ENCODE measurements at regions not wholly inside any gene's neighbourhood (a gene's known extent, or its start where the extent isn't known, plus 50 kb on each side); places are given as distances from the start of the nearest gene placed in this dataset.

GRCh38 chr10:26621243-26621888 lies 76.1 kb upstream of the PDSS1 start:
- Histone ChIP-seq H3K4me3 (ENCODE audit: low read length) (no peak overlapping the region), H3K9me2 (replicated peaks; ENCODE audit: control insufficient read depth, low read length) (no peaks in the 10 kb centered on the region), H4K20me1 (ENCODE audit: control insufficient read depth, insufficient read depth, low read depth, low read length) (no peaks in the 10 kb centered on the region), H3K4me2 (ENCODE audit: low read length) (no peak overlapping the region), H3F3A (ENCODE audit: control insufficient read depth, insufficient read depth) (no peaks in the 10 kb centered on the region), H3K79me2 (ENCODE audit: control insufficient read depth, low read length) (no peaks in the 10 kb centered on the region), H3K36me3 (ENCODE audit: control insufficient read depth, low read length) (no peaks in the 10 kb centered on the region), H3K27me3 (ENCODE audit: control insufficient read depth, low read length) (peaks cover 13% of the 10 kb centered on the region; the same call in 1 of the 2 replicates), H3K9me3 (ENCODE audit: control insufficient read depth, insufficient read depth, low read length) (no peaks in the 10 kb centered on the region), H3K4me1 (ENCODE audit: control insufficient read depth, low read length) (peaks cover 11% of the 10 kb centered on the region), H3K27ac (ENCODE audit: low read depth, low read length) (no peak overlapping the region)
- no peak for TF ChIP-seq CTCF (IDR thresholded peaks at IDR 0.05; ENCODE audit: low read depth, low read length, poor library complexity, severe bottlenecking)
- no peak for TF ChIP-seq EZH2phosphoT487 (IDR thresholded peaks at IDR 0.05; ENCODE audit: borderline replicate concordance, low read length)

- no peak for TF ChIP-seq CTCF (IDR thresholded peaks at IDR 0.05; ENCODE audit: low read depth, low read length, poor library complexity, severe bottlenecking)
- no peak for TF ChIP-seq EZH2phosphoT487 (IDR thresholded peaks at IDR 0.05; ENCODE audit: borderline replicate concordance, low read length)
- Histone ChIP-seq H3K4me2 (ENCODE audit: low read length) (peak overlapping the region; percentile 63), H3K27me3 (ENCODE audit: control insufficient read depth, low read length) (peaks cover 13% of the 10 kb centered on the region; the same call in 1 of the 2 replicates), H3F3A (ENCODE audit: control insufficient read depth, insufficient read depth) (no peaks in the 10 kb centered on the region), H3K4me1 (ENCODE audit: control insufficient read depth, low read length) (peaks cover 11% of the 10 kb centered on the region), H3K36me3 (ENCODE audit: control insufficient read depth, low read length) (no peaks in the 10 kb centered on the region), H3K9me2 (replicated peaks; ENCODE audit: control insufficient read depth, low read length) (no peaks in the 10 kb centered on the region), H3K9me3 (ENCODE audit: control insufficient read depth, insufficient read depth, low read length) (no peaks in the 10 kb centered on the region), H3K79me2 (ENCODE audit: control insufficient read depth, low read length) (no peaks in the 10 kb centered on the region), H4K20me1 (ENCODE audit: control insufficient read depth, insufficient read depth, low read depth, low read length) (no peaks in the 10 kb centered on the region), H3K4me3 (ENCODE audit: low read length) (peak overlapping the region; percentile 55), H3K27ac (ENCODE audit: low read depth, low read length) (no peak overlapping the region)
Measured at GRCh38 chr10:26621889-26622711, 75.4 kb upstream of the PDSS1 start.

- peak overlapping the region; percentile 63 for H3K4me2 ChIP-seq (ENCODE audit: low read length)
- H3K4me3 ChIP-seq (ENCODE audit: low read length), result peak overlapping the region; percentile 55; the same call in 1 of the 2 replicates
- no peaks in the 10 kb centered on the region for H3K9me2 ChIP-seq (replicated peaks; ENCODE audit: control insufficient read depth, low read length)
- H3K9me3 ChIP-seq (ENCODE audit: control insufficient read depth, insufficient read depth, low read length), result no peaks in the 10 kb centered on the region
- no peaks in the 10 kb centered on the region for H4K20me1 ChIP-seq (ENCODE audit: control insufficient read depth, insufficient read depth, low read depth, low read length)
- TF ChIP-seq EZH2phosphoT487 (IDR thresholded peaks at IDR 0.05; ENCODE audit: borderline replicate concordance, low read length), result no peak
- no peak for TF ChIP-seq CTCF (IDR thresholded peaks at IDR 0.05; ENCODE audit: low read depth, low read length, poor library complexity, severe bottlenecking)
- H3K79me2 ChIP-seq (ENCODE audit: control insufficient read depth, low read length), result no peaks in the 10 kb centered on the region
- H3K27me3 ChIP-seq (ENCODE audit: control insufficient read depth, low read length), result peaks cover 13% of the 10 kb centered on the region; the same call in 1 of the 2 replicates
- H3K27ac ChIP-seq (ENCODE audit: low read depth, low read length), result no peak overlapping the region
- H3F3A ChIP-seq (ENCODE audit: control insufficient read depth, insufficient read depth), result no peaks in the 10 kb centered on the region
- H3K36me3 ChIP-seq (ENCODE audit: control insufficient read depth, low read length), result no peaks in the 10 kb centered on the region
- H3K4me1 ChIP-seq (ENCODE audit: control insufficient read depth, low read length), result peaks cover 11% of the 10 kb centered on the region
Measured at GRCh38 chr10:26622891-26623290, 74.6 kb upstream of the PDSS1 start.
